CD4-positive, alpha-beta T cell treated with Interferon alpha-2 for 1 hour (primary cell): ENCODE measurements at regions not wholly inside any gene's neighbourhood (a gene's known extent, or its start where the extent isn't known, plus 50 kb on each side); places are given as distances from the start of the nearest gene placed in this dataset.
"Not testable (repeated sequence)": the region's sequence is repeated elsewhere in the genome, so short reads cannot be mapped to it uniquely, and the experiment has no call there.

Source experiments
- DNase-seq, 2 donors: peaks; one replicate each; pipeline ENCODE4 v3.0.0-alpha.2; 2020 to 2022

GRCh38 chr6:74757813-74758212, 448.0 kb downstream of the COL12A1 start:
- no peak for DNase-seq

GRCh38 chr6:74756923-74757322, 448.9 kb downstream of the COL12A1 start:
- DNase-seq: no peak

GRCh38 chr6:74755778-74756177, 450.1 kb downstream of the COL12A1 start:
- no peak for DNase-seq

GRCh38 chr6:74755196-74755595, 450.7 kb downstream of the COL12A1 start:
- DNase-seq: no peak

GRCh38 chr6:74753883-74754600, 451.8 kb downstream of the COL12A1 start:
- no peak for DNase-seq

- no peak for DNase-seq
Observed at GRCh38 chr6:74752303-74752702, 453.6 kb downstream of the COL12A1 start.

GRCh38 chr6:74750826-74751225, 455.0 kb downstream of the COL12A1 start:
- no peak for DNase-seq

GRCh38 chr6:74749211-74750147, 456.4 kb downstream of the COL12A1 start:
- no peak for DNase-seq

GRCh38 chr6:74745670-74746069, 460.2 kb downstream of the COL12A1 start:
- DNase-seq: no peak

- DNase-seq: no peak
Observed at GRCh38 chr6:74742793-74743508, 462.9 kb downstream of the COL12A1 start.

GRCh38 chr6:74741646-74742045, 464.2 kb downstream of the COL12A1 start:
- no peak for DNase-seq

- no peak for DNase-seq
Observed at GRCh38 chr6:74735304-74735703, 470.5 kb downstream of the COL12A1 start.

GRCh38 chr6:74734901-74735300, 471.0 kb downstream of the COL12A1 start:
- no peak for DNase-seq

- DNase-seq: no peak
Observed at GRCh38 chr6:74733830-74734620, 471.8 kb downstream of the COL12A1 start.

- DNase-seq: no peak
Observed at GRCh38 chr6:74731931-74732330, 473.9 kb downstream of the COL12A1 start.

GRCh38 chr6:74731204-74731603, 474.6 kb downstream of the COL12A1 start:
- DNase-seq: no peak

- DNase-seq: no peak
Observed at GRCh38 chr6:74720923-74721322, 484.9 kb downstream of the COL12A1 start.

GRCh38 chr6:74717591-74717990, 488.3 kb downstream of the COL12A1 start:
- DNase-seq: no peak

- no peak for DNase-seq
Observed at GRCh38 chr6:74715355-74716085, 490.3 kb downstream of the COL12A1 start.

- no peak for DNase-seq
Observed at GRCh38 chr6:74713941-74714340, 491.9 kb downstream of the COL12A1 start.

- no peak for DNase-seq
Observed at GRCh38 chr6:74705451-74705850, 500.4 kb downstream of the COL12A1 start.

GRCh38 chr6:74704540-74704939, 501.3 kb downstream of the COL12A1 start:
- not testable (repeated sequence) for DNase-seq
